GM21367 (cell line): ENCODE measurements at regions not wholly inside any gene's neighbourhood (a gene's known extent, or its start where the extent isn't known, plus 50 kb on each side); places are given as distances from the start of the nearest gene placed in this dataset.

ENCODE experiments used
- ATAC-seq: cut with Tn5 transposase; IDR thresholded peaks from one replicate; pipeline ENCODE4 v1.9.1; 2021; ENCODE audit not compliant: unreplicated experiment

- ATAC-seq = no peak
Observed at GRCh38 chr5:130731839-130732238, 433.2 kb downstream of the HINT1 start.

GRCh38 chr5:130729541-130729940 is 435.5 kb downstream of the HINT1 start:
- no peak for ATAC-seq

GRCh38 chr5:130727830-130728229 is 437.2 kb downstream of the HINT1 start:
- no peak for ATAC-seq

GRCh38 chr5:130724658-130725057 is 440.4 kb downstream of the HINT1 start:
- no peak for ATAC-seq

GRCh38 chr5:130720355-130720754 is 444.7 kb downstream of the HINT1 start:
- ATAC-seq = no peak

- no peak for ATAC-seq
Observed at GRCh38 chr5:130715541-130715940, 449.5 kb downstream of the HINT1 start.

- ATAC-seq = no peak
Observed at GRCh38 chr5:130714200-130714599, 450.9 kb downstream of the HINT1 start.

GRCh38 chr5:130712324-130712723 is 452.7 kb downstream of the HINT1 start:
- no peak for ATAC-seq

- ATAC-seq = no peak
Observed at GRCh38 chr5:130710596-130710995, 454.5 kb downstream of the HINT1 start.

- ATAC-seq = no peak
Observed at GRCh38 chr5:130708754-130709153, 456.3 kb downstream of the HINT1 start.

GRCh38 chr5:130706696-130707095 is 458.4 kb downstream of the HINT1 start:
- ATAC-seq = no peak

- ATAC-seq = no peak
Observed at GRCh38 chr5:130705368-130705767, 459.7 kb downstream of the HINT1 start.

GRCh38 chr5:130693509-130693908 is 471.5 kb downstream of the HINT1 start:
- no peak for ATAC-seq

- ATAC-seq = no peak
Observed at GRCh38 chr5:130692770-130693169, 472.3 kb downstream of the HINT1 start.

GRCh38 chr5:130689831-130690230 is 475.2 kb downstream of the HINT1 start:
- no peak for ATAC-seq

- no peak for ATAC-seq
Observed at GRCh38 chr5:130687085-130687733, 477.8 kb downstream of the HINT1 start.

GRCh38 chr5:130678637-130679036 is 486.4 kb downstream of the HINT1 start:
- no peak for ATAC-seq

GRCh38 chr5:130666462-130666861 is 498.6 kb downstream of the HINT1 start:
- ATAC-seq = no peak

GRCh38 chr5:130652176-130652575 is 512.9 kb downstream of the HINT1 start:
- no peak for ATAC-seq

GRCh38 chr5:130651440-130651839 is 513.6 kb downstream of the HINT1 start:
- ATAC-seq = no peak

- ATAC-seq = no peak
Observed at GRCh38 chr5:130643321-130643720, 521.7 kb downstream of the HINT1 start.

GRCh38 chr5:130642461-130642860 is 522.6 kb downstream of the HINT1 start:
- ATAC-seq = no peak

- ATAC-seq = no peak
Observed at GRCh38 chr5:130627145-130627544, 537.9 kb downstream of the HINT1 start.
